Stimulated activated CD8-positive, alpha-beta memory T cell treated with anti-CD3 and anti-CD28 coated beads, Interleukin-12 subunit alpha, Interleukin-12 subunit beta, amount 100 ng/mL, for 4 hours (primary cell): ENCODE measurements at regions not wholly inside any gene's neighbourhood (a gene's known extent, or its start where the extent isn't known, plus 50 kb on each side); places are given as distances from the start of the nearest gene placed in this dataset.
"Not testable (repeated sequence)": the region's sequence is repeated elsewhere in the genome, so short reads cannot be mapped to it uniquely, and the experiment has no call there.

Experiments
- DNase-seq: peaks from one replicate; pipeline ENCODE4 v3.0.0-alpha.2; 2020; ENCODE audit warnings: low read depth

- not testable (repeated sequence) for DNase-seq
These were observed 270.6 kb upstream of the SLC14A2 start for GRCh38 chr18:45344680-45345079.

GRCh38 chr18:45349019-45349418 lies 266.3 kb upstream of the SLC14A2 start:
- no peak for DNase-seq

GRCh38 chr18:45349467-45349866 lies 265.8 kb upstream of the SLC14A2 start:
- DNase-seq = no peak

GRCh38 chr18:45350404-45351156 lies 264.7 kb upstream of the SLC14A2 start:
- no peak for DNase-seq

- no peak for DNase-seq
These were observed 262.4 kb upstream of the SLC14A2 start for GRCh38 chr18:45352874-45353273.

GRCh38 chr18:45353530-45353929 lies 261.7 kb upstream of the SLC14A2 start:
- DNase-seq = no peak

GRCh38 chr18:45355944-45356520 lies 259.2 kb upstream of the SLC14A2 start:
- no peak for DNase-seq

- no peak for DNase-seq
These were observed 257.4 kb upstream of the SLC14A2 start for GRCh38 chr18:45357686-45358470.

GRCh38 chr18:45359275-45360009 lies 255.8 kb upstream of the SLC14A2 start:
- DNase-seq = no peak

- no peak for DNase-seq
These were observed 254.0 kb upstream of the SLC14A2 start for GRCh38 chr18:45361125-45361851.

GRCh38 chr18:45363196-45363595 lies 252.1 kb upstream of the SLC14A2 start:
- no peak for DNase-seq

- DNase-seq = no peak
These were observed 249.4 kb upstream of the SLC14A2 start for GRCh38 chr18:45365835-45366234.

- DNase-seq = no peak
These were observed 244.8 kb upstream of the SLC14A2 start for GRCh38 chr18:45370255-45371010.

- no peak for DNase-seq
These were observed 241.9 kb upstream of the SLC14A2 start for GRCh38 chr18:45373286-45373880.

GRCh38 chr18:45374236-45374635 lies 241.0 kb upstream of the SLC14A2 start:
- no peak for DNase-seq

GRCh38 chr18:45374878-45375630 lies 240.2 kb upstream of the SLC14A2 start:
- no peak for DNase-seq

GRCh38 chr18:45376193-45376592 lies 239.1 kb upstream of the SLC14A2 start:
- DNase-seq = no peak

- no peak for DNase-seq
These were observed 237.0 kb upstream of the SLC14A2 start for GRCh38 chr18:45378308-45378707.

- DNase-seq = no peak
These were observed 236.3 kb upstream of the SLC14A2 start for GRCh38 chr18:45378933-45379332.

- no peak for DNase-seq
These were observed 235.4 kb upstream of the SLC14A2 start for GRCh38 chr18:45379903-45380302.
